NCI-H82 treated with DMSO at 0.1 percent for 48 hours (cell line): ENCODE measurements at regions not wholly inside any gene's neighbourhood (a gene's known extent, or its start where the extent isn't known, plus 50 kb on each side); places are given as distances from the start of the nearest gene placed in this dataset.

Source experiments
- DNase-seq: peaks from one replicate; lab custom pipeline; 2025; ENCODE audit not compliant: unreplicated experiment; lab: John Stamatoyannopoulos, UW

GRCh38 chr16:11439790-11440656 lies 94.8 kb downstream of the RMI2 start:
- no peak for DNase-seq

GRCh38 chr16:11440657-11441012 lies 95.4 kb downstream of the RMI2 start:
- no peak for DNase-seq

- no peak for DNase-seq
These were observed 100.2 kb downstream of the RMI2 start for GRCh38 chr16:11445486-11445885.

GRCh38 chr16:11446566-11447119 lies 101.4 kb downstream of the RMI2 start:
- DNase-seq: no peak

- DNase-seq: no peak
These were observed 102.0 kb downstream of the RMI2 start for GRCh38 chr16:11447272-11447671.

- no peak for DNase-seq
These were observed 102.6 kb downstream of the RMI2 start for GRCh38 chr16:11447836-11448235.

GRCh38 chr16:11448796-11449416 lies 103.6 kb downstream of the RMI2 start:
- no peak for DNase-seq

- DNase-seq: no peak
These were observed 104.5 kb downstream of the RMI2 start for GRCh38 chr16:11449716-11450115.

- no peak for DNase-seq
These were observed 104.9 kb downstream of the RMI2 start for GRCh38 chr16:11450136-11450535.

- DNase-seq: no peak
These were observed 107.0 kb downstream of the RMI2 start for GRCh38 chr16:11452298-11452697.

- no peak for DNase-seq
These were observed 107.6 kb downstream of the RMI2 start for GRCh38 chr16:11452746-11453389.

GRCh38 chr16:11456741-11457140 lies 111.5 kb downstream of the RMI2 start:
- no peak for DNase-seq

- DNase-seq: no peak
These were observed 114.5 kb downstream of the RMI2 start for GRCh38 chr16:11459722-11460121.

- no peak for DNase-seq
These were observed 115.7 kb downstream of the RMI2 start for GRCh38 chr16:11460820-11461594.

- DNase-seq: no peak
These were observed 116.3 kb downstream of the RMI2 start for GRCh38 chr16:11461595-11461990.

GRCh38 chr16:11462036-11462435 lies 116.8 kb downstream of the RMI2 start:
- no peak for DNase-seq

- no peak for DNase-seq
These were observed 117.6 kb downstream of the RMI2 start for GRCh38 chr16:11462861-11463260.

- DNase-seq: no peak
These were observed 119.0 kb downstream of the RMI2 start for GRCh38 chr16:11464241-11464640.

- DNase-seq: no peak
These were observed 120.4 kb downstream of the RMI2 start for GRCh38 chr16:11465675-11466074.

GRCh38 chr16:11470676-11471415 lies 115.9 kb downstream of the LITAF start:
- no peak for DNase-seq
